Right cardiac atrium (tissue), 5 donors: ENCODE measurements at regions not wholly inside any gene's neighbourhood (a gene's known extent, or its start where the extent isn't known, plus 50 kb on each side); places are given as distances from the start of the nearest gene placed in this dataset.

Experiments
- ATAC-seq, 2 donors: fragments of 200-7000 bp; cut with Tn5 transposase; one replicate each; pipeline versions ENCODE4 v1.8.0 to v1.9.1; 2020; ENCODE audit warnings: moderate library complexity in 2 of 2, mild to moderate bottlenecking in 1 of 2
- DNase-seq, 3 donors: peaks; one replicate each; pipeline ENCODE4 v3.0.0-alpha.2; 2020
- H3K27ac ChIP-seq: one replicate; pipeline ENCODE4 v1.5.1; 2013; ENCODE audit warnings: mild to moderate bottlenecking, low read length, control low read depth, moderate library complexity
- H3K27me3 ChIP-seq: one replicate; pipeline ENCODE4 v1.6.1; 2013; ENCODE audit not compliant: control insufficient read depth, insufficient read depth
- H3K4me1 ChIP-seq: one replicate; pipeline ENCODE4 v1.6.1; 2013; ENCODE audit warnings: low read length; ENCODE audit not compliant: control insufficient read depth, insufficient read depth
- H3K4me3 ChIP-seq: one replicate; pipeline ENCODE4 v1.5.1; 2013; ENCODE audit warnings: low read length, control low read depth
- H3K9me3 ChIP-seq: one replicate; pipeline ENCODE4 v1.6.1; 2013; ENCODE audit warnings: low read length; ENCODE audit not compliant: control insufficient read depth
- WGBS: extraction: QIAGEN DNeasy Blood & Tissue Kit; methylation state at CpG from one replicate; pipeline ENCODE4 v1.1.7; 2013; 5-methylcytosine and 5-hydroxymethylcytosine counted together
- intact Hi-C, 4 donors: fragments of 100-400 bp; cut with DNase I; formaldehyde crosslinking; loops; one replicate each; pipeline versions ENCODE4 v1.11.0 to v1.14.0; 2022 to 2023
- donor health status: healthy with polysubstance abuse.
- donor health status: DM: no; HTN: yes; CAD: no.
- donor health status: DM: no; HTN: no; CAD: no.
- donor health status: DM: no; HTN: yes; CAD: no; lungs with severe emphysema.
- donor health status: DM: yes; HTN: yes; CAD: no.

DNA sequence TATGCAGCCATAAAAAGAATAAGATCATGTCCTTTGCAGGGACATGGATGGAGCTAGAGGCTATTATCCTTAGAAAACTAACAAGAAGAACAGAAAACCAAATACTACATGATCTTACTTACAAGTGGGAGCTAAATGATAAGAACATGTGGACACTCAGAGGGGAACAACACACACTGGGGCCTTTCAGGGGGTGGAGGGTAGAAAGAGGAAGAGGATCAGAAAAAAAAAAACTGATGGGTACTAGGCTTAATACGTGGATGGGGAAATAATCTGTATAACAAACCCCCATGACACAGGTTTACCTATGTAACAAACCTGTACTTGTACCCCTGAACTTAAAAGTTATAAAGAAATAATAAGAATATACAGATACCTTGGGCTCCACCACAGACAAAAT, 514.2 kb downstream of the ARL4A start:
- intact Hi-C loops = no loop called here
- DNase-seq (no peak), ATAC-seq (no peak)
- Histone ChIP-seq H3K27ac (no peak overlapping the region), H3K9me3 (no peaks in the 10 kb centered on the region), H3K4me1 (no peaks in the 10 kb centered on the region), H3K4me3 (no peak overlapping the region), H3K27me3 (no peaks in the 10 kb centered on the region)
- 55% methylated on average over 1 of the region's 1 CpG for WGBS

- intact Hi-C loops = no loop called here
- Histone ChIP-seq H3K9me3 (no peaks in the 10 kb centered on the region), H3K4me3 (no peak overlapping the region), H3K27me3 (no peaks in the 10 kb centered on the region), H3K27ac (no peak overlapping the region), H3K4me1 (no peaks in the 10 kb centered on the region)
- WGBS = 18% methylated on average over 1 of the region's 1 CpG
- ATAC-seq = no peak
- DNase-seq = no peak
Measured at GRCh38 chr7:13217768-13218167, 530.3 kb downstream of the ARL4A start.

DNA sequence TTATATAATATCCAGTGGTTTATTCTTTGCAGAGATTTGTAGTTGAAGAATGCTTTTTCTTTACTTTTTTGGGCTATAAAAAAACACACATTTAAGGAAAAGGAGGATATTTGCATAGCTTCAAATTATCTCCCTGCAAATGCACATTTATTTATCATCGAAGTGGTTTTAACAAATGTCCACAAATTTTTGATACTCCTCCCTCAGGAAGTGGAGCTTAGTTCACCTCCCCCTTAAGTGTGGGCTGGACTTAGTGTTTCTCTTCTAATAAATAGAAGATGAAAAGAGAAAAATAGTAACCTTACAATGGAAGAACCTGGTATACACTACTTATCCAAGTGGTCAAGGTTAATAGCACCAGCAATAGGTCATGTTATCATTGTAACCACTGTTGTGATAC, 537.6 kb downstream of the ARL4A start:
- ATAC-seq (no peak), DNase-seq (no peak)
- no peaks in the 10 kb centered on the region for H3K27me3 ChIP-seq
- H3K4me3 ChIP-seq = no peak overlapping the region
- no peaks in the 10 kb centered on the region for H3K9me3 ChIP-seq
- intact Hi-C loops = no loop called here
- H3K4me1 ChIP-seq = no peaks in the 10 kb centered on the region
- 67% methylated on average over 1 of the region's 1 CpG for WGBS
- no peak overlapping the region for H3K27ac ChIP-seq

DNA sequence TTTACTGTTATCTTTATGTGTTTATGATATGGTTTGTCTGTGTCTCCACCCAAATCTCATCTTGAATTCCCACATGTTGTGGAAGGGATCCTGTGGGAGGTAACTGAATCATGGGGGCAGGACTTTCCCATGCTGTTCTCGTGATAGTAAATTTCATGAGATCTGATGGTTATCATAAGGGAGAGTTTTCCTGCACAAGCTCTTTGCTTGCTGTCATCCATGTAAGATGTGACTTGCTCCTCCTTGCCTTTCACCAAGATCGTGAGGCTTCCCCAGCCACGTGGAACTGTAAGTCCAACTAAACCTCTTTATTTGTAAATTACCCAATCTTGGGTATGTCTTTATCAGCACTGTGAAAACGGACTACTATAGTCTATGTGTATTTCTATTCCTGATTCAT, 539.0 kb downstream of the ARL4A start:
- intact Hi-C loops = no loop called here
- Histone ChIP-seq H3K4me3 (no peak overlapping the region), H3K27me3 (no peaks in the 10 kb centered on the region), H3K9me3 (no peaks in the 10 kb centered on the region), H3K4me1 (no peaks in the 10 kb centered on the region), H3K27ac (no peak overlapping the region)
- WGBS = 84% methylated on average over 4 of the region's 4 CpGs
- ATAC-seq (no peak), DNase-seq (no peak)

- ATAC-seq = no peak
- intact Hi-C loops = no loop called here
Measured at GRCh38 chr7:13231216-13231615, 543.8 kb downstream of the ARL4A start.

GRCh38 chr7:13235436-13235835, 548.0 kb downstream of the ARL4A start:
- Histone ChIP-seq H3K27ac (no peak overlapping the region), H3K27me3 (no peaks in the 10 kb centered on the region), H3K9me3 (no peaks in the 10 kb centered on the region), H3K4me3 (no peak overlapping the region), H3K4me1 (no peaks in the 10 kb centered on the region)
- intact Hi-C loops = no loop called here
- ATAC-seq (no peak), DNase-seq (no peak)
- 84% methylated on average over 1 of the region's 1 CpG for WGBS

More at GRCh38 chr7:13231216-13231615, 543.8 kb downstream of the ARL4A start:
- H3K9me3 ChIP-seq = no peaks in the 10 kb centered on the region
- DNase-seq = no peak
- H3K4me1 ChIP-seq = no peaks in the 10 kb centered on the region
- no peaks in the 10 kb centered on the region for H3K27me3 ChIP-seq
- no peak overlapping the region for H3K27ac ChIP-seq
- WGBS = 93% methylated on average over 4 of the region's 4 CpGs
- no peak overlapping the region for H3K4me3 ChIP-seq

DNA sequence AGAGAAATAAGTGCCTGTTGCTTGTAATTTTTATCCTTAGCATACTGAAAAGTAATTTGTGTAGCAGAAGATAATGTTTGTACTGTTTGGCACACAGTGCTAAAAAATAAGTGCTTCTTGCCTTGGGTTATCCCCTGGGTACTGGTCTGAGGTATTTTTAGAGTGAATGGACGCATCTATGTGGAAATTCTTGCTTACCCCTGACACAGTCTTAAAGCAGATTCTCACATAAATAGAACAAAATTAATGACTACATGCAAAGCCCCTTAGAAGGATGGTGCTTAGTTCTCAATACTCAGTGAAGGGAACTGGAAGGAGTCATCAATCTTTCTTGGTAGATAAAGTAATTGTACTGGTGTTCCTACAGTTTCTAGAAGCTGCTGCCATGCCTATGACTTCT, 548.6 kb downstream of the ARL4A start:
- Histone ChIP-seq H3K27ac (no peak overlapping the region), H3K9me3 (no peaks in the 10 kb centered on the region), H3K4me1 (no peaks in the 10 kb centered on the region), H3K27me3 (no peaks in the 10 kb centered on the region), H3K4me3 (no peak overlapping the region)
- ATAC-seq (no peak), DNase-seq (no peak)
- WGBS = 27% methylated on average over 1 of the region's 1 CpG
- intact Hi-C loops = no loop called here

- H3K27me3 ChIP-seq = no peaks in the 10 kb centered on the region
- no peaks in the 10 kb centered on the region for H3K4me1 ChIP-seq
- no peak overlapping the region for H3K4me3 ChIP-seq
- DNase-seq (no peak), ATAC-seq (no peak)
- H3K27ac ChIP-seq = no peak overlapping the region
- intact Hi-C loops = no loop called here
- no peaks in the 10 kb centered on the region for H3K9me3 ChIP-seq
- WGBS = 66% methylated on average over 2 of the region's 2 CpGs
Measured at GRCh38 chr7:13240349-13240748, 552.9 kb downstream of the ARL4A start.

GRCh38 chr7:13241416-13241815, 554.0 kb downstream of the ARL4A start:
- intact Hi-C loops = no loop called here
- Histone ChIP-seq H3K4me1 (no peaks in the 10 kb centered on the region), H3K4me3 (no peak overlapping the region), H3K27ac (no peak overlapping the region), H3K9me3 (no peaks in the 10 kb centered on the region), H3K27me3 (no peaks in the 10 kb centered on the region)
- ATAC-seq (no peak), DNase-seq (no peak)
- WGBS = 62% methylated on average over 1 of the region's 1 CpG

DNA sequence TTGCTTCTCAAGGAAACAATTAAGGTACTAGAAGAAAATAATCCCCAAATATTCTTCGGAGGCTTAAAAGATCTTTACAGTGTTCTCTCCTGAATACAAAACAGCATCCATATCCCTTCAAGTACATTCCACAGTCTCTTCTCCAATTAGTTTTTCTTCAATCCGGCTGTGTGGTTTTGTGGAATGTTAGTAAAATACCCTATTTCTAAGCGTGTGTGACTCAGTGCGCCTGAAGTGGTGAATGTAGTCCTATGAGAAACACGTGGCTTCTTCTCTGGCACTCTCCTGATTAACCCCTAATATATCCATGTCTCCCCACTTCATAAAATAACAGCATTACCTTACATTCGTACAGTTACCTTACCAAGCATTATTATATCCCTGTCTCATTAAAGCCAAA, 570.2 kb downstream of the ARL4A start:
- Histone ChIP-seq H3K4me1 (no peaks in the 10 kb centered on the region), H3K27me3 (no peaks in the 10 kb centered on the region), H3K4me3 (no peak overlapping the region), H3K9me3 (no peaks in the 10 kb centered on the region), H3K27ac (no peak overlapping the region)
- ATAC-seq (no peak), DNase-seq (no peak)
- intact Hi-C loops = no loop called here
- 80% methylated on average over 6 of the region's 6 CpGs for WGBS

DNA sequence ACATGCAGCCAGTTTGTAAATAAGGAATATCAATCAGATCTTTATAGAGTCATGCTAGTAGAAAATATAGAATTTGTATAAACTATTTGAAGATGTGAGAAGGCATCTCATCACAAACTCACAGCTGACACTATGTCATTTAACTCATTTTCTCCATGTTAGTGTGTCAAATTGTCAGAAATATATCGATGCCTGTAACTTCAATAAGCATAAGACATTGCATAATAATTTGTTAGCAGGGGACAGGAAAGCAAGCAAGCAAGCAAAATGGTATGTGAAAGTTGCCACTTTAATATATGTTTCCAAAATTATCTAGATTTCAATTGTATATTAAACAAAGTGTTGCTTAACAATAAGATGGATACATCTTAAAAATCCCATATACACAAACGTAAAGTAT, 571.0 kb downstream of the ARL4A start:
- no peak overlapping the region for H3K27ac ChIP-seq
- no peaks in the 10 kb centered on the region for H3K27me3 ChIP-seq
- intact Hi-C loops = no loop called here
- no peak overlapping the region for H3K4me3 ChIP-seq
- H3K4me1 ChIP-seq = no peaks in the 10 kb centered on the region
- H3K9me3 ChIP-seq = no peaks in the 10 kb centered on the region
- ATAC-seq (no peak), DNase-seq (no peak)
- 90% methylated on average over 2 of the region's 2 CpGs for WGBS

DNA sequence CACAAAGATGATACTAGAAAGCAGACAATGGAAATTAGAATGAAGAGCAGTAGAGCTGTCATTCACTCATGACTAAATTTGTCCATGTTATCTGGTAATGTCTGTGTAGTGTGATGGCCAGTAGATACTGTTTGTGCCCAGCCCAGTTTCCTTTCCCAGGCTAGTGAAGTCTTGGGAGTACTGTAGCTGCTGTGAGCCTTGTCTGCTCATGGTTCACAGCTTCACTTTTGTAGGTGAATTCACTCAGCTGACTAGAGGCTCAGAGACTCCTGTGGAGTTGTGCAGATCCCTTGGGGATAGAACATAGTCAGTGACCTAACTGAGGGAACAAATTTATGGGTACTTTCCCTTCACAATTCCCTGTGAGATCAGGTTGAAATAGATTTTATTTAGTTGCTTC, 572.5 kb downstream of the ARL4A start:
- intact Hi-C loops = loop anchor here (5.0 to 10.0 kb wide), 8 partner anchors 573 to 738 kb away; partner anchors contain the start of gene ARL4A (in 2 of the 4)
- no peak overlapping the region for H3K4me3 ChIP-seq

More for the DNA sequence above, 572.5 kb downstream of the ARL4A start:
- Histone ChIP-seq H3K9me3 (no peaks in the 10 kb centered on the region), H3K27me3 (no peaks in the 10 kb centered on the region), H3K27ac (no peak overlapping the region), H3K4me1 (no peaks in the 10 kb centered on the region)
- DNase-seq (no peak), ATAC-seq (no peak)
